HCT116 (cell line): ENCODE measurements at regions not wholly inside any gene's neighbourhood (a gene's known extent, or its start where the extent isn't known, plus 50 kb on each side); places are given as distances from the start of the nearest gene placed in this dataset.

Source experiments
- CEBPB ChIP-seq: IDR thresholded peaks from 2 replicates; pipeline ENCODE4 v1.6.1; 2012; ENCODE audit warnings: low read depth
- CTCF ChIP-seq, 3 experiments: fragments of 200-600 bp in 1 of 3; sonication (generic) in 1 of 3; IDR thresholded peaks in 2 of 3; conservative IDR thresholded peaks in 1 of 3; 2 replicates each; pipeline ENCODE4 v1.5.1; 2012 to 2017; ENCODE audit warnings: low read depth in 2 of 3, low read length in 2 of 3, antibody characterized with exemption in 1 of 3, borderline replicate concordance in 1 of 3, control low read depth in 1 of 3, mild to moderate bottlenecking in 1 of 3, mixed read lengths in 1 of 3, mixed run types in 1 of 3, moderate library complexity in 1 of 3; ENCODE audit not compliant: insufficient read depth in 1 of 3
- EGR1 ChIP-seq: IDR thresholded peaks from 2 replicates; pipeline ENCODE4 v1.6.1; 2012; ENCODE audit warnings: low read depth
- EZH2 ChIP-seq: fragments of 200-600 bp; sonication (generic); IDR thresholded peaks from 2 replicates; pipeline ENCODE4 v1.6.1; 2017; ENCODE audit warnings: antibody characterized with exemption, mixed run types
- EZH2phosphoT487 ChIP-seq: fragments of 200-600 bp; IDR thresholded peaks from 2 replicates; pipeline ENCODE4 v1.6.1; 2018; ENCODE audit warnings: antibody characterized with exemption, borderline replicate concordance
- FOSL1 ChIP-seq: IDR thresholded peaks from 2 replicates; pipeline ENCODE4 v1.6.1; 2012; ENCODE audit warnings: low read depth
- POLR2A ChIP-seq: IDR thresholded peaks from 2 replicates; pipeline ENCODE4 v1.7.0; 2011; ENCODE audit warnings: borderline replicate concordance; ENCODE audit not compliant: insufficient read depth, insufficient read length; ENCODE audit errors: extremely low read depth
- POLR2AphosphoS5 ChIP-seq: IDR thresholded peaks from 2 replicates; pipeline ENCODE4 v1.6.1; 2011; ENCODE audit warnings: mild to moderate bottlenecking, low read depth, low read length, moderate library complexity
- RAD21 ChIP-seq: IDR thresholded peaks from 2 replicates; pipeline ENCODE4 v1.6.1; 2012; ENCODE audit warnings: low read depth, mild to moderate bottlenecking
- SIN3A ChIP-seq: IDR thresholded peaks from 2 replicates; pipeline ENCODE4 v1.6.1; 2012; ENCODE audit warnings: low read depth
- TCF7L2 ChIP-seq: IDR thresholded peaks from 2 replicates; pipeline ENCODE4 v1.7.0; 2011; ENCODE audit warnings: borderline replicate concordance, inconsistent platforms; ENCODE audit not compliant: insufficient read depth, insufficient read length; ENCODE audit errors: extremely low read depth
- YY1 ChIP-seq: IDR thresholded peaks from 2 replicates; pipeline ENCODE4 v1.6.1; 2011; ENCODE audit warnings: low read length, low read depth, moderate library complexity, mild to moderate bottlenecking; ENCODE audit not compliant: insufficient replicate concordance; ENCODE audit errors: extremely low read depth
- TF ChIP-seq, protein P1 (sequence below): IDR thresholded peaks from 2 replicates; pipeline ENCODE4 v1.6.1; 2012
- TF ChIP-seq, protein P2 (sequence below): IDR thresholded peaks from 2 replicates; pipeline ENCODE4 v1.6.1; 2012; ENCODE audit warnings: low read depth

DNA sequence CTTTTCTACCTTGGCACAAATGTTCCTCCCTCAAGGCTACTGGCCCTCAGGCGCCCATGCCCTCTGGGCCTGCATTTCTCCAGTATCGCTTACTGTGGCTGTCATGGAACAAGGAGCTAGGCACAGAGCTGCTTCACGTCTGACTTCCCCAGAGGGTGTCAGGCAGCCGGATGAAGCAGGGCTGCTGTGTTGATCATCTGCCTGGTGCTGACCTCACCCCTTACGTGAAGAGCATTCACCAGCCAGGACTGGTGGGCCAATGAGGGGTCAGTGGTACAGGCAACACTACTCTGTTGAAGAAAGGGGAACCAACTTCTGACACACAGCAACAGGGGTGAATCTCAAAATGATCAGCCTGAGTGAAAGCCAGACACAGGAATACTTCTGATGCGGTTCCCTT, 215.5 kb upstream of the GALNT2 start:
- TF ChIP-seq POLR2A (no peak), EGR1 (no peak), EZH2phosphoT487 (no peak), CTCF (IDR thresholded peaks at IDR 0.05 in 2 of 3, conservative IDR thresholded peaks at IDR 0.05 in 1 of 3; ENCODE audit: borderline replicate concordance in 1 of 3, insufficient read depth in 1 of 3, low read depth in 2 of 3, low read length in 2 of 3) (no peak), SIN3A (no peak), TCF7L2 (no peak), YY1 (no peak), RAD21 (no peak), FOSL1 (no peak), CEBPB (no peak), EZH2 (no peak), POLR2AphosphoS5 (no peak)
- TF ChIP-seq, protein P1, sequence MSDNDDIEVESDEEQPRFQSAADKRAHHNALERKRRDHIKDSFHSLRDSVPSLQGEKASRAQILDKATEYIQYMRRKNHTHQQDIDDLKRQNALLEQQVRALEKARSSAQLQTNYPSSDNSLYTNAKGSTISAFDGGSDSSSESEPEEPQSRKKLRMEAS, result no peak
- TF ChIP-seq, protein P2, sequence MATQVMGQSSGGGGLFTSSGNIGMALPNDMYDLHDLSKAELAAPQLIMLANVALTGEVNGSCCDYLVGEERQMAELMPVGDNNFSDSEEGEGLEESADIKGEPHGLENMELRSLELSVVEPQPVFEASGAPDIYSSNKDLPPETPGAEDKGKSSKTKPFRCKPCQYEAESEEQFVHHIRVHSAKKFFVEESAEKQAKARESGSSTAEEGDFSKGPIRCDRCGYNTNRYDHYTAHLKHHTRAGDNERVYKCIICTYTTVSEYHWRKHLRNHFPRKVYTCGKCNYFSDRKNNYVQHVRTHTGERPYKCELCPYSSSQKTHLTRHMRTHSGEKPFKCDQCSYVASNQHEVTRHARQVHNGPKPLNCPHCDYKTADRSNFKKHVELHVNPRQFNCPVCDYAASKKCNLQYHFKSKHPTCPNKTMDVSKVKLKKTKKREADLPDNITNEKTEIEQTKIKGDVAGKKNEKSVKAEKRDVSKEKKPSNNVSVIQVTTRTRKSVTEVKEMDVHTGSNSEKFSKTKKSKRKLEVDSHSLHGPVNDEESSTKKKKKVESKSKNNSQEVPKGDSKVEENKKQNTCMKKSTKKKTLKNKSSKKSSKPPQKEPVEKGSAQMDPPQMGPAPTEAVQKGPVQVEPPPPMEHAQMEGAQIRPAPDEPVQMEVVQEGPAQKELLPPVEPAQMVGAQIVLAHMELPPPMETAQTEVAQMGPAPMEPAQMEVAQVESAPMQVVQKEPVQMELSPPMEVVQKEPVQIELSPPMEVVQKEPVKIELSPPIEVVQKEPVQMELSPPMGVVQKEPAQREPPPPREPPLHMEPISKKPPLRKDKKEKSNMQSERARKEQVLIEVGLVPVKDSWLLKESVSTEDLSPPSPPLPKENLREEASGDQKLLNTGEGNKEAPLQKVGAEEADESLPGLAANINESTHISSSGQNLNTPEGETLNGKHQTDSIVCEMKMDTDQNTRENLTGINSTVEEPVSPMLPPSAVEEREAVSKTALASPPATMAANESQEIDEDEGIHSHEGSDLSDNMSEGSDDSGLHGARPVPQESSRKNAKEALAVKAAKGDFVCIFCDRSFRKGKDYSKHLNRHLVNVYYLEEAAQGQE, result no peak
